DMS114 treated with DMSO at 0.1 percent for 48 hours (cell line): ENCODE measurements at regions not wholly inside any gene's neighbourhood (a gene's known extent, or its start where the extent isn't known, plus 50 kb on each side); places are given as distances from the start of the nearest gene placed in this dataset.
"Not testable (repeated sequence)": the region's sequence is repeated elsewhere in the genome, so short reads cannot be mapped to it uniquely, and the experiment has no call there.

Experiments
- DNase-seq: peaks from one replicate; lab custom pipeline; 2025; ENCODE audit not compliant: unreplicated experiment; lab: John Stamatoyannopoulos, UW

DNA sequence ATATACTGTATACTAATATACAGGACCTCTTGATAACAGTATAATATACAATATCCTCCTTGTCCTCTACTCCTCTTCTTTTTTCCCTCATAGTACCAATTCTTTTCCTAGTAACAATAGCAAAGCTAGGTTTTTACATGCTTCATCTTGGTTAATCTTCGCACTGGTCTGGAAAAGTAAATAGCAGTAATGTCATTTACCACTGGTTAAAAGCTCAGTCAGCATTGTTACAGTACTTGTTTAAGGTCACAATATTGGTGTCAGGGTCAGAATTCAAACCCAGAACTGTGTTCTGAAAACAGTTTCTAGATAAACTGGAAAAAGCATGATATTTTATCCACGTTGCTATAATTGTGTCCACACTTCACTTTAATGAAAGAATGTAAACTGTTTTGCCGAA is 692.4 kb upstream of the CDH6 start:
- no peak for DNase-seq

DNA sequence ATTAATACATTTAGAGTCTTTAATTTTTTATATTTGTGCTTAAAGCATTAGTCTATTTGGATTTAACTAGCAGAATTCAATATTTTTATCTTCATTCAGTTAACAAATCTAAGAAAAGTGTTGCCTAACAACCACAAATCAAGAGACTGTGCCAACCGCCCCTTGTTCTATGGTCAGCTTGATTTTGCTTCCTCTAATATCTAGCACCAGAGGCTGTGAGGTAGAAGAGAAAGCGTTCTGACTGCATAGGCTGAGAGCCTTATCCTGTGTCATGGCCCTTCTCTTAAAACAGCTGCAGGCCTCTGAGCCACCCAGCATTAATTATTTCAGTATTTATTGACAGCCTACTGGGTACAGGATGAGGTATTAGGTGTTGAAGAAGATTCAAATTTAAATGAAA is 693.0 kb upstream of the CDH6 start:
- no peak for DNase-seq

DNA sequence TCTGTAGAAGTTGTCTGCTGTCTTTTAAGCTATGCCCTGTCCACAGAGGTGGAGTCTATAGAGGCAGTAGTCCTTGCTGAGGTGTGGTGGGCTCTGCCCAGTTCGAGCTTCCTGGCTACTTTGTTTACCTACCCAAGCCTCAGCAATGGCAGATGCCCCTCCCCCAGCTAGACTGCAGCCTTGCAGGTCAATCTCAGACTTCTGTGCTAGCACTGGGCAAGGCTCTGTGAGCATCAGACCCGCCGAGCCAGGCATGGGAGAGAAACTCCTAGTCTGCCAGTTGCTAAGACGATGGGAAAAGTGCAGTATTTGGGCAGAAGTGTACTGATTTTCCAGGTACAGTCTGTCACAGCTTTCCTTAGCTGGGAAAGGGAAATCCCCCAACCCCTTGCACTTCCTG is 694.1 kb upstream of the CDH6 start:
- no peak for DNase-seq

DNA sequence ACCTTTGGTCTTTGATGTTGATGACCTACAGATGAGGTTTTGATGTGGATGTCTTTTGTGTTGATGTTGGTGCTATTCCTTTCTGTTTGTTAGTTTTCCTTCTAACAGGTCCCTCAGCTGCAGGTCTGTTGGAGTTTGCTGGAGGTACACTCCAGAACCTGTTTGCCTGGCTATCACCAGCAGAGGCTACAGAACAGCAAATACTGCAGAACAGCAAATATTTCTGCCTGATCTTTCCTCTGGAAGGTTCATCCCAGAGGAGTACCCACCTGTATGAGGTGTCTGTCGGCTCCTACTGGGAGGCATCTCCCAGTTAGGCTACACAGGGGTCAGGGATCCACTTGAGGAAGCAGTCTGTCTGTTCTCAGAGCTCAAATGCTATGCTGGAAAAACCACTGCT is 694.5 kb upstream of the CDH6 start:
- DNase-seq = no peak

DNA sequence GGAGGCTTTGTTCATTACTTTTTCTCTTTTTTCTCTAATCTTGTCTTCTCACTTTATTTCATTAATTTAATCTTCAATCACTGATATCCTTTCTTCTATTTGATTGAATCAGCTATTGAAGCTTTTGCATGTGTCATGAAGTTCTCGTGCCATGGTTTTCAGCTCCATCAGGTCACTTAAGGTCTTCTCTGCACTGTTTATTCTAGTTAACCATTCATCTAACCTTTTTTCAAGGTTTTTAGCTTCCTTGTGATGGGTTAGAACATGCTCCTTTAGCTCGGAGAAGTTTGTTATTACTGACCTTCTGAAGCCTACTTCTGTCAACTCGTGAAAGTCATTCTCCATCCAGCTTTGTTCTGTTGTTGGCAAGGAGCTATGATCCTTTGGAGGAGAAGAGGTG is 695.0 kb upstream of the CDH6 start:
- DNase-seq = not testable (repeated sequence)

DNA sequence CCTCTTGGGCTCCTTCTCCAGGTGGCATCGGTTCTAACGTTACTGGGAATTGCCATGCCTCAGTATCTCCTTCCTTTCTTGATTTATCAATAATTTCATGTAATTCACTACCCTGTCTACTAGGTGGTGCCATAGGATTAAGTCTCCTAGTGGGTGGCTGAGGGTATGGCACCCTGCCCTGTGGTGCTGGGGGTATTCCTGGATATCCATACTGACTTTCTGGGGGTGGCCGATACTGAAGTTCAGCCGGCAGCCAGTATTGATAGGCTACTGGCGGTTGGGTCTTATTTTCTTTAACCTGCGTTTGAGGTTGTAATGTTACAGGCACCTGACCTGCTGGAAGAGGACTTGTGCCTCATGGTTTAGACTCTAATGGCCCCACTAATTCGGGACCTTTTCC is 699.4 kb upstream of the CDH6 start:
- DNase-seq = not testable (repeated sequence)

DNA sequence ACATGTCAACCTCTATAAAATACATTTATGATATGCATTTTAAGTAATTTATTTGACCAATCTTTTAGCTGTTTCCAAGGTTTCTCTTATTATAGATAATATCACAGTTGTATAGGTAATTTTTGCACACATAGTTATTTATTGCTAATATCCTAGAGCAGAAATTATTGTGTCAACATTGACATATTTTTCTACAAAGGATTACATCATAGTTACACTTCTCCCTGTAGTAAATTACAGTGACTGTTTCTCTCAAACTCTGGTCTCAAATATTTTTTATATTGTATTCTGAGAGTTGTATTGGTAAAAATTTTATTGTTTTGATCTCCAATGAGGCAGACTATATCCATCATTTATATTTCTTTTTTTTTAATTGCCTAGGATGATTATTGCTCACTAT is 714.4 kb upstream of the CDH6 start:
- DNase-seq = no peak

- no peak for DNase-seq
Observed at GRCh38 chr5:30475429-30475828, 718.1 kb upstream of the CDH6 start.

- DNase-seq = no peak
Observed at GRCh38 chr5:30469691-30470090, 723.8 kb upstream of the CDH6 start.

- no peak for DNase-seq
Observed at GRCh38 chr5:30458681-30459080, 734.8 kb upstream of the CDH6 start.

DNA sequence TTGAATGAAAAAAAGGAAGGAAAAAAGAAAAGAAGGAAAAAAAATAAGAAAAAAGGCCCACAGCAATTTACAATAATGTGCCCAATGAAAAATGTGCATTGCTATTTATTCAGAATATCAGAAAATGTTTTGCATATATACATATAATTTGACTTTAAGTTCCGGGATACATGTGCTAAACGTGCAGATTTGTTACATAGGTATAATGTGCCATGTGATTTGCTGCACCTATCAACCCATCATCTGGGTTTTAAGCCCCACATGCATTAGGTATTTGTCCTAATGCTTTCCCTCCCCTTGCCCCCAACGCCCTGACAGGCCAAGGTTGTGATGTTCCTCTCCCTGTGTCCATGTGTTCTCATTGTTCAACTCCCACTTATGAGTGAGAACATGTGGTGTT is 738.0 kb upstream of the CDH6 start:
- not testable (repeated sequence) for DNase-seq

DNA sequence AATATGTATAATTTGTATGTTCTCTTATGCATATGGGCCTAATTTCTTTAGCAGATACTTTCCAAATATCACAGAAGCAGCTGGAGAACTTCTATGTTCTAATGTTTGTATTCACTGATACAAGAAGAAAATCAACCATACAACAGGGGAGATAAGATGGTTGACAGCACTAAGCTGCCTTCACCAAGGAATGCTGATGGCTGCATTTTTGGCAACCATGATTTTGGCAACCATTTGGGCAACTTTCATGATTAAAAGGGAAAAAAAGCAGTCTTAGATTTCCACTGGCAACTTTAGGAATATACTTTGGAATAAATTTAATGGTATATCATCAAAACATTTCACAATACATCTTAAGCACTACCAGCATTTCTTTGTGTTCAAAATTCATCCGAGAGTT is 740.3 kb upstream of the CDH6 start:
- no peak for DNase-seq

GRCh38 chr5:30450153-30450552 is 743.3 kb upstream of the CDH6 start:
- DNase-seq = no peak

GRCh38 chr5:30447431-30447830 is 746.1 kb upstream of the CDH6 start:
- no peak for DNase-seq

DNA sequence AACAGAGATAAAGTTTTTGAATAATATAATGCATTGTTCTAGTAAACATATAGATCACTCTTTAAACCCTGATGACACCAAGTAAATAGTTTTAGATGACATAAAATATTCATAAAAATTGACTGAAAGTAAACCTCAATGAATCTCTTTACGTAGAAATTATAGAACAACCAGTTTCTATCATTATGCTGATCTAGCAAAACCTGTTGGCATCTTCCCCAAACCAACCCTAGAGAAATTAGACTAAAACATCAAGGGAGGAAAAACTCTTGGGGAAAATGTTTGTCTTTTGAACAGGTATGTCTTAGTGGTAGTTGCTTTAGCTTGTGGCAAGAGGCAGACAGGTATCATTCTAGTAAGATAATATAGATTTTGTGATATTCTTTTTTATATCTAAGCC is 747.0 kb upstream of the CDH6 start:
- DNase-seq = no peak

DNA sequence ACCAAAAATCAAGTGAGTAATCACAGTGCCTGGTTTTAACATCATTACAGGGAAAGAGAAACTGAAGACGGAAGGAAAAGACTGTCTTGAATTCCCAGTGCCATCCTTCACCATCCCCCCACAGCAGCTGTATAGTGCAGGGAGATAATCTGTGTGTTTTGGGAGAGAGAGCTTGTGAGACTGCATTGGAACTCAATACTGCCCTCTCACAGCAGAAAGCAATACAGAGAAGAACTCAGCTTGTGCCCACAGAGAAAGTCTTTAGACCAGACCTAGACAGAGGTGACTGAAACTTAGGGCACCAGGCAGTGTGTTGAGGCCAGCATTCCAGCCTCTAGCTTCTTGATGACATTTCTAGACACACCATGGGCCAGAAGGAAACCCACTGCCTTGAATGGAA is 754.7 kb upstream of the CDH6 start:
- no peak for DNase-seq

GRCh38 chr5:30436691-30437090 is 756.8 kb upstream of the CDH6 start:
- DNase-seq = no peak

- DNase-seq = not testable (repeated sequence)
Observed at GRCh38 chr5:30428866-30429407, 764.5 kb upstream of the CDH6 start.

DNA sequence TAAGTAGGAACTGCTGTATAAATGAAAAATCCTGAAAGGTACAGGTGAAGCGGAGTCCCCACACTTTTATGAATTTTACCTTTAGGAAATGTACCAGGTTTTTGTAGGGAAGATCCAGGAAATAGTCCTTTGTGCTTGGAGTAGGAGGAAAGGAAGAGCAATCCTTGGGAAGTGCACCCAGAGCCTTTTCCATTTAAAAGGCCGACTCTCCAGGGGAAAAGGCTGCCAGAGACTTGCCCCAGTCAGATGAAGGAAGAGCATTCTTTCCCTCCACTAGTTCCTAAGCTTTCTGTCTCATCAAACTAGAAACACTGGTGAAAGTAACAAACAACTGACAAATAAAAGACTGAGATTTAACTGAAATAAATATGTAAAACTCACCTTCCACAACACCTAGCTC is 779.4 kb upstream of the CDH6 start:
- DNase-seq = no peak

GRCh38 chr5:30413540-30413939 is 779.9 kb upstream of the CDH6 start:
- DNase-seq = no peak

DNA sequence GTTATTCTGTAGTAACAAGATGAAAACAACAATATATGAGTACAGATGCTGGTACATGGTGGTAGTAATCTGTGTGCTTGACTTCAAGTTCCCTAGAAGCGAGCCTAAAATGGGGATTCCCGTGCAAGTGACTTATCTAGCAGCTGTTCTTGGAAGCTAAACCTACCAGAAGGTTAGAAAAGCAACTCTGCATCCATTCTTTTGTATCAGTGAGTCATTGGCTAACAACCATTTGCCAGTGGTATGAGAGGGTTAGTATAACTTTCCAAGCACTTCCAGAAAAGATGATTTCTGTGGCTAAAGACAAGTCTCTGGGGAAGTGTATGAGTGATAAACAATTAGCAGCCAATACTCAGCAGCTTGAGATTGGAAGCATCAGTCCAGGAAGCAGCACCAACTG is 787.7 kb upstream of the CDH6 start:
- no peak for DNase-seq

DNA sequence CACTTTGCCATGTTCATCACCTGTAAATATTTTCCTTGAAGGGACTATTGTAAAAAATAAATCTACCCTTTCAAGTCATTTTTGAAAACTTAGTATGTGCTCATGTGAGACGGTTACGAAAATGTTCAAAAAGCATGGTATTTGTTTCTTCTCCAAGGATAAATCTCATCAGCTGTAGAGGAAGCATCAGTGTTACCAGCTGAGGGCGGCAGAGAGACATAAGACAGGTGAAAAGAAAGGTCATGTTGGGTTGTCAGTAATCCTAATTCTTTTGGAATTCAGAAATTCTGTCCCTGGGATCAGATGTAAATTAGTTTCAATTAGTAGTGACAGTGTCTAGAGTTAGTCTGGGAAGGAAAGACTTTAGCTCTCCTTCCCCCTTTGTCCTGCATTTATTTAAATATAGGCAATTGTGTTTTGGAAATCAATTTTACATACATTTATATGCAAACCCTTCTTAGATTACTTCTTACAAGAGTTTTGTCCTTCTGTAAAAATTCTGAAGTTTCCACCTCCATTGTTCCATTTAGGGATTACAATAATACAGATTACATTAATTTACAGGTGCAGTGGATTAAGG is 791.9 kb upstream of the CDH6 start:
- DNase-seq = no peak

DNA sequence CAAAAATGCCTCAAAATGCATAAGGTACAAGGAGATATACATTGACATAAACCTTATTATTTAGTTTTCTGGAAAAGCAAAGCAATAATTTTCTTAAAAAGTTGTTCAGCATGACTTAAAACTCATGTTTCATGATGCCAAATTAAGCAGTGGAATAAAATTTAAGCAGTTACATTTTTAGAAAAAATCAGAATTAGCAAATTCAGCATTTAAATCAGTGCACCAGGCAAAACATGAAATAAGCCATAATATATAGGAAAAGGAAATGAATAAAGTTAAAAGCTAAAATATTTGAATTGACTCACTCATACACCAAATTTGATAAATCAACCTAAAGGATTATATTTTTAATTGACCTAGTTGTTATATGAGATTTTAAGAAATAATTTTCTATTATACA is 795.1 kb upstream of the CDH6 start:
- DNase-seq = no peak

DNA sequence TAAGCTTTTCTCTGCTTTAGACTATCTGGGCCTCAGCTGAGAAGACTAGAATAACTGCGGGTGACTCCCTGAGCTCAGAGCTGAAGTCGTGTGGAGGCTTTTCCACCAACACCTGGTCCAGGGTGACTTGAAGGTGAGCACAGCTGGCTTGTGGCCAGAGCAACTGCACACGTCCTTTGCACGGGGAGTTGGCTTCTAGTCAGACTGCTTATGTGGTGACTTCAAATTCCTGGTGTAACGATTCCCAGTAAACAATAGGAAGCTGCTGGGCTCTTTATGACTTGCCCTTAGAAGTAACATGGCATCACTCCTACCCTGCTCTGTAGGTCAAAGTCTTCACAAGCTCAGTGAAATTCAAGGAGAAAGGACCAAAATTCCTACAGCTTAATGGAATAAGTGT is 800.6 kb upstream of the CDH6 start:
- no peak for DNase-seq
